OCI-LY7 (cell line): ENCODE measurements at regions not wholly inside any gene's neighbourhood (a gene's known extent, or its start where the extent isn't known, plus 50 kb on each side); places are given as distances from the start of the nearest gene placed in this dataset.

Experiments used
- BruUV-seq: library from RNA; stranded (reverse); fragments of 400-500 nt; replicated peaks from 2 replicates; lab custom pipeline; 2021; lab: Mats Ljungman, UMichigan
- CTCF ChIA-PET: fragments of 300-600 bp; sonication (Branson Sonifier 250); formaldehyde crosslinking; loops from one replicate; lab custom pipeline; 2022; ENCODE audit warnings: antibody characterized with exemption; ENCODE audit not compliant: unreplicated experiment; lab: Charles Lee
- POLR2A ChIA-PET: fragments of 300-600 bp; sonication (Branson Sonifier 250); formaldehyde crosslinking; loops from one replicate; lab custom pipeline; 2022; ENCODE audit warnings: antibody characterized with exemption; lab: Charles Lee
- DNase-seq: peaks from one replicate; pipeline ENCODE4 v3.0.0-alpha.2; 2015; ENCODE audit warnings: low spot score
- H2AFZ ChIP-seq: fragments of 200-600 bp; sonication (generic), shearing (Covaris generic); 2 replicates; pipeline ENCODE4 v1.6.1; 2014; ENCODE audit warnings: mild to moderate bottlenecking, antibody characterized with exemption, low read length, moderate library complexity
- H3K27ac ChIP-seq: fragments of 200-600 bp; sonication (generic); 2 replicates; pipeline ENCODE4 v1.5.1; 2014; ENCODE audit warnings: mixed run types, low read depth, mild to moderate bottlenecking, moderate library complexity, low read length, inconsistent platforms; ENCODE audit not compliant: poor library complexity, severe bottlenecking
- H3K36me3 ChIP-seq: fragments of 200-600 bp; sonication (generic); 2 replicates; pipeline ENCODE4 v1.6.1; 2014; ENCODE audit warnings: mild to moderate bottlenecking, antibody characterized with exemption, low read length, moderate library complexity, mixed read lengths; ENCODE audit not compliant: insufficient read depth
- H3K4me1 ChIP-seq: fragments of 200-600 bp; sonication (generic); 2 replicates; pipeline ENCODE4 v1.5.1; 2014; ENCODE audit warnings: mild to moderate bottlenecking, low read length; ENCODE audit not compliant: insufficient read depth, poor library complexity, severe bottlenecking
- H3K4me2 ChIP-seq: fragments of 200-600 bp; sonication (generic); 2 replicates; pipeline ENCODE4 v1.6.1; 2014; ENCODE audit warnings: mild to moderate bottlenecking, low read length
- H3K4me3 ChIP-seq: fragments of 200-600 bp; sonication (generic); 2 replicates; pipeline ENCODE4 v1.5.1; 2014; ENCODE audit warnings: mild to moderate bottlenecking, low read depth, low read length; ENCODE audit not compliant: poor library complexity, severe bottlenecking
- H3K79me2 ChIP-seq: fragments of 200-600 bp; sonication (generic); 2 replicates; pipeline ENCODE4 v1.6.1; 2016; ENCODE audit warnings: low read depth, mild to moderate bottlenecking, low read length, moderate library complexity, mixed read lengths; ENCODE audit not compliant: insufficient read depth
- H3K9me2 ChIP-seq: fragments of 200-600 bp; sonication (generic); 2 replicates; pipeline ENCODE4 v1.6.1; 2016; ENCODE audit warnings: mild to moderate bottlenecking, low read length, mixed read lengths; ENCODE audit not compliant: insufficient read depth
- H3K9me3 ChIP-seq: fragments of 200-600 bp; sonication (generic); 2 replicates; pipeline ENCODE4 v1.6.1; 2014; ENCODE audit warnings: mild to moderate bottlenecking, mixed run types, low read length, mixed read lengths
- H4K20me1 ChIP-seq: fragments of 200-600 bp; sonication (generic); 2 replicates; pipeline ENCODE4 v1.6.1; 2014; ENCODE audit warnings: mild to moderate bottlenecking, antibody characterized with exemption, low read length, moderate library complexity, mixed read lengths; ENCODE audit not compliant: insufficient read depth
- EZH2phosphoT487 ChIP-seq: fragments of 200-600 bp; sonication (generic); IDR thresholded peaks from 2 replicates; pipeline ENCODE4 v1.6.1; 2018; ENCODE audit warnings: low read depth, borderline replicate concordance, mild to moderate bottlenecking, mixed run types, antibody characterized with exemption, low read length, moderate library complexity, mixed read lengths
- intact Hi-C: fragments of 100-400 bp; cut with micrococcal nuclease; formaldehyde crosslinking; loops from one replicate; pipeline ENCODE4 v1.10.0; 2022; ENCODE audit not compliant: unreplicated experiment
- TF ChIP-seq, protein P1 (sequence below): fragments of 200-600 bp; sonication (generic); conservative IDR thresholded peaks from 2 replicates; pipeline ENCODE4 v1.5.1; 2014; ENCODE audit warnings: mild to moderate bottlenecking, antibody characterized with exemption, low read length, moderate library complexity, mixed read lengths

DNA sequence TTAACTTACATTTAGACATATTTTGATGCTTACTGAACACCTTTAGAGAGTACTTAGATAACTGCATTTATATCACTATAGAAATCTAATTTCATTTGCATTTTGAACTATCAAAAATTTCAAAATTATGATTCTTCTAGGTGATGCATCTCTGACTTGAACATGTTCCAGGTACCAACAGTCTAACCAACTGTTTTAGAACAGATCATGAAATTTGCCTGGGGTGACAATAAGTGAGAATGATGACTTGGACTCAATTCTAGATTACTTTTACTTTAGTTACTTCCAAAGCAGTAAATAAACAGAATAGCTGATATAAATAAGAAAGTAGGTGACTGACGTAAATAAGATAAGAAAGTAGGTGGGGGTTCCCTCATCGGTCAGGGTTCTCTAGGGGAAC is 307.8 kb downstream of the BCHE start:
- ChIA-PET POLR2A (no interaction called here), CTCF (no interaction called here)
- Histone ChIP-seq H3K9me2 (no peaks in the 10 kb centered on the region), H3K9me3 (no peaks in the 10 kb centered on the region), H3K27ac (no peak overlapping the region), H4K20me1 (no peaks in the 10 kb centered on the region), H3K4me2 (no peak overlapping the region), H3K4me1 (no peaks in the 10 kb centered on the region), H3K4me3 (no peak overlapping the region), H2AFZ (no peak overlapping the region), H3K79me2 (no peaks in the 10 kb centered on the region), H3K36me3 (no peaks in the 10 kb centered on the region)
- no TSS peak for BruUV-seq
- no peak for DNase-seq
- intact Hi-C loops, result no loop called here
- TF ChIP-seq, protein P1, sequence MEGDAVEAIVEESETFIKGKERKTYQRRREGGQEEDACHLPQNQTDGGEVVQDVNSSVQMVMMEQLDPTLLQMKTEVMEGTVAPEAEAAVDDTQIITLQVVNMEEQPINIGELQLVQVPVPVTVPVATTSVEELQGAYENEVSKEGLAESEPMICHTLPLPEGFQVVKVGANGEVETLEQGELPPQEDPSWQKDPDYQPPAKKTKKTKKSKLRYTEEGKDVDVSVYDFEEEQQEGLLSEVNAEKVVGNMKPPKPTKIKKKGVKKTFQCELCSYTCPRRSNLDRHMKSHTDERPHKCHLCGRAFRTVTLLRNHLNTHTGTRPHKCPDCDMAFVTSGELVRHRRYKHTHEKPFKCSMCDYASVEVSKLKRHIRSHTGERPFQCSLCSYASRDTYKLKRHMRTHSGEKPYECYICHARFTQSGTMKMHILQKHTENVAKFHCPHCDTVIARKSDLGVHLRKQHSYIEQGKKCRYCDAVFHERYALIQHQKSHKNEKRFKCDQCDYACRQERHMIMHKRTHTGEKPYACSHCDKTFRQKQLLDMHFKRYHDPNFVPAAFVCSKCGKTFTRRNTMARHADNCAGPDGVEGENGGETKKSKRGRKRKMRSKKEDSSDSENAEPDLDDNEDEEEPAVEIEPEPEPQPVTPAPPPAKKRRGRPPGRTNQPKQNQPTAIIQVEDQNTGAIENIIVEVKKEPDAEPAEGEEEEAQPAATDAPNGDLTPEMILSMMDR, result no peak
- no peak for TF ChIP-seq EZH2phosphoT487

DNA sequence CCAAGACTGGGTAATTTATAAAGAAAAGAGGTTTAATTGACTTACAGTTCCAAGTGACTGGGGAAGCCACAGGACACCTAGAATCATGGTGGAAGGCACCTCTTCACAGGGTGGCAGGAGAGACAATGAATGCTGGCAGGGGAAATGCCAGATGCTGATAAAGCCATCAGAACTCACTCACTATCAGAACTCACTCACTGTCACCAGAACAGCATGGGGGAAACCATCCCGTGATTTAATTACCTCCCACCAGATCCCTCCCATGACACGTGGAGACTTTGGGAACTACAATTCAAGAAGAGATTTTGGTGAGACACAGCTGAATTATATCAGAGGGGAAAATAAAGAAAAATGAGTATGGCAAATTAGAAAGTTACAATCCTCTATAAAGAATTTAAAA is 310.9 kb downstream of the BCHE start:
- Histone ChIP-seq H3K9me3 (no peaks in the 10 kb centered on the region), H2AFZ (no peak overlapping the region), H3K4me2 (no peak overlapping the region), H3K79me2 (no peaks in the 10 kb centered on the region), H3K36me3 (no peaks in the 10 kb centered on the region), H3K27ac (no peak overlapping the region), H4K20me1 (no peaks in the 10 kb centered on the region), H3K4me3 (no peak overlapping the region), H3K4me1 (no peaks in the 10 kb centered on the region), H3K9me2 (no peaks in the 10 kb centered on the region)
- TF ChIP-seq, protein P1, result no peak
- no peak for TF ChIP-seq EZH2phosphoT487
- ChIA-PET CTCF (no interaction called here), POLR2A (no interaction called here)
- BruUV-seq, result no TSS peak
- DNase-seq, result no peak
- intact Hi-C loops, result no loop called here

DNA sequence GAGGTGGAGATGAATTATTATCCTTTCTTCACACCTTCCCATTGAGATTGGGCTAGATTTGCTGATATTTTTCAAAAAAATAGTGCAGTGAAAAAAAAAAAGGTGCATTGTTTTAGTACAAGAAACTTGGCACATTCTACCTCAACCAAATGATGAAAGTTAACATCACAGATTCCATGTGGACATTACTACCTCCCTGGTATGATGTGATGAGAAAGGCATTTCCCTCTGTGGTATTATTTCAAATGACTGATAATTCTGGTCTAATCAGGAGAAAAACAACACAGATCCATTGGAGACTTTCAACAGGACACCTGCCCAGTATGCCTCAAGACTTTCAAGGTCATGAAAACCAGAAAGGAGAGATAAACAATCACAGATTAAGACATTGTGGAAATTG is 313.4 kb downstream of the BCHE start:
- no peak overlapping the region for H3K4me3 ChIP-seq
- no peak overlapping the region for H2AFZ ChIP-seq
- TF ChIP-seq, protein P1, result no peak
- no peak for TF ChIP-seq EZH2phosphoT487
- intact Hi-C loops, result no loop called here
- no peaks in the 10 kb centered on the region for H3K79me2 ChIP-seq
- ChIA-PET POLR2A (no interaction called here), CTCF (no interaction called here)
- no TSS peak for BruUV-seq
- H4K20me1 ChIP-seq, result no peaks in the 10 kb centered on the region
- no peak overlapping the region for H3K27ac ChIP-seq
- no peak overlapping the region for H3K4me2 ChIP-seq
- no peaks in the 10 kb centered on the region for H3K9me3 ChIP-seq
- H3K36me3 ChIP-seq, result no peaks in the 10 kb centered on the region
- H3K9me2 ChIP-seq, result no peaks in the 10 kb centered on the region
- DNase-seq, result no peak
- H3K4me1 ChIP-seq, result no peaks in the 10 kb centered on the region
